WTC11 (cell line): ENCODE measurements at regions not wholly inside any gene's neighbourhood (a gene's known extent, or its start where the extent isn't known, plus 50 kb on each side); places are given as distances from the start of the nearest gene placed in this dataset.

Source experiments
- ATAC-seq: fragments of 200-7000 bp; cut with Tn5 transposase; 2 replicates; pipeline ENCODE4 v1.10.0; 2021; ENCODE audit warnings: mild to moderate bottlenecking, moderate library complexity
- CTCF ChIA-PET: fragments of 300-600 bp; sonication (Branson Sonifier 250); formaldehyde crosslinking; loops from one replicate; lab custom pipeline; 2021; ENCODE audit warnings: antibody characterized with exemption; lab: Charles Lee
- POLR2A ChIA-PET: fragments of 350-600 bp; sonication (Branson Sonifier 250); formaldehyde crosslinking; loops from one replicate; lab custom pipeline; 2021; ENCODE audit warnings: antibody characterized with exemption; lab: Charles Lee
- DNase-seq: peaks from one replicate; pipeline ENCODE4 v3.0.0; 2021; ENCODE audit warnings: low spot score
- H3K27ac Mint-ChIP-seq: 2 replicates; pipeline ENCODE4 v1.8.0; 2021; ENCODE audit warnings: mixed read lengths
- H3K27me3 Mint-ChIP-seq: 2 replicates; pipeline ENCODE4 v1.8.0; 2021; ENCODE audit warnings: low read depth, mild to moderate bottlenecking, moderate library complexity, mixed read lengths
- H3K36me3 Mint-ChIP-seq: 2 replicates; pipeline ENCODE4 v1.8.0; 2021; ENCODE audit warnings: mixed read lengths
- H3K4me1 Mint-ChIP-seq: 2 replicates; pipeline ENCODE4 v1.8.0; 2022; ENCODE audit warnings: mixed read lengths
- H3K4me3 Mint-ChIP-seq: 2 replicates; pipeline ENCODE4 v1.8.0; 2021; ENCODE audit warnings: mild to moderate bottlenecking, moderate library complexity, mixed read lengths
- H3K9me3 Mint-ChIP-seq: 2 replicates; pipeline ENCODE4 v1.8.0; 2021; ENCODE audit warnings: mixed read lengths
- ARID4B ChIP-seq: sonication (generic); formaldehyde crosslinking; IDR thresholded peaks from 2 replicates; pipeline ENCODE4 v1.8.0; 2023; ENCODE audit warnings: missing genetic modification reagents, mild to moderate bottlenecking, borderline replicate concordance
- CREB1 ChIP-seq: sonication (generic); formaldehyde crosslinking; IDR thresholded peaks from 2 replicates; pipeline ENCODE4 v1.8.0; 2023; ENCODE audit warnings: mild to moderate bottlenecking, missing genetic modification reagents
- E2F4 ChIP-seq: sonication (generic); formaldehyde crosslinking; IDR thresholded peaks from 2 replicates; pipeline ENCODE4 v1.8.1; 2022; ENCODE audit warnings: low read depth, mild to moderate bottlenecking, moderate library complexity, missing genetic modification reagents, borderline replicate concordance
- E2F5 ChIP-seq: sonication (generic); formaldehyde crosslinking; IDR thresholded peaks from 2 replicates; pipeline ENCODE4 v1.8.1; 2022; ENCODE audit warnings: mild to moderate bottlenecking, moderate library complexity, missing genetic modification reagents
- ERG ChIP-seq: fragments of 250-450 bp; sonication (Bioruptor Pico); IDR thresholded peaks from 2 replicates; pipeline ENCODE4 v1.8.0; 2021; ENCODE audit warnings: mild to moderate bottlenecking
- FOXP1 ChIP-seq: sonication (generic); formaldehyde crosslinking; IDR thresholded peaks from 2 replicates; pipeline ENCODE4 v1.8.0; 2022; ENCODE audit warnings: missing genetic modification reagents, mild to moderate bottlenecking, moderate library complexity, borderline replicate concordance
- KAT7 ChIP-seq: sonication (generic); formaldehyde crosslinking; IDR thresholded peaks from 2 replicates; pipeline ENCODE4 v1.8.1; 2023; ENCODE audit warnings: missing genetic modification reagents, mild to moderate bottlenecking, borderline replicate concordance
- MAX ChIP-seq: sonication (generic); formaldehyde crosslinking; IDR thresholded peaks from 2 replicates; pipeline ENCODE4 v1.8.0; 2022; ENCODE audit warnings: mild to moderate bottlenecking, missing genetic modification reagents
- PREB ChIP-seq: sonication (generic); formaldehyde crosslinking; IDR thresholded peaks from 2 replicates; pipeline ENCODE4 v1.8.1; 2022; ENCODE audit warnings: mild to moderate bottlenecking, missing genetic modification reagents, moderate library complexity, borderline replicate concordance
- RELA ChIP-seq: sonication (generic); formaldehyde crosslinking; IDR thresholded peaks from 2 replicates; pipeline ENCODE4 v1.8.1; 2022; ENCODE audit warnings: missing genetic modification reagents, mild to moderate bottlenecking, borderline replicate concordance
- USF2 ChIP-seq: sonication (generic); formaldehyde crosslinking; IDR thresholded peaks from 2 replicates; pipeline ENCODE4 v1.8.1; 2023; ENCODE audit warnings: mild to moderate bottlenecking, missing genetic modification reagents, moderate library complexity
- ZMAT4 ChIP-seq: fragments of 250-450 bp; sonication (Bioruptor Pico); IDR thresholded peaks from 2 replicates; pipeline ENCODE4 v1.9.0; 2021; ENCODE audit warnings: mild to moderate bottlenecking
- ZNF219 ChIP-seq: sonication (generic); formaldehyde crosslinking; IDR thresholded peaks from 2 replicates; pipeline ENCODE4 v1.8.0; 2023; ENCODE audit warnings: missing genetic modification reagents, mild to moderate bottlenecking, borderline replicate concordance
- ZNF281 ChIP-seq: sonication (generic); formaldehyde crosslinking; IDR thresholded peaks from 2 replicates; pipeline ENCODE4 v1.8.0; 2023; ENCODE audit warnings: mild to moderate bottlenecking, missing genetic modification reagents
- ZNF396 ChIP-seq: fragments of 250-450 bp; sonication (Bioruptor Pico); IDR thresholded peaks from 2 replicates; pipeline ENCODE4 v1.8.0; 2021; ENCODE audit warnings: mild to moderate bottlenecking, moderate library complexity, borderline replicate concordance
- ZNF532 ChIP-seq: fragments of 250-450 bp; sonication (Bioruptor Pico); IDR thresholded peaks from 2 replicates; pipeline ENCODE4 v1.9.0; 2021; ENCODE audit warnings: mild to moderate bottlenecking, borderline replicate concordance

GRCh38 chr13:70297189-70297616, 189.0 kb upstream of the KLHL1 start:
- Mint-ChIP-seq H3K36me3 (peaks cover 21% of the 10 kb centered on the region), H3K4me1 (peaks cover 8% of the 10 kb centered on the region), H3K9me3 (peaks cover 28% of the 10 kb centered on the region), H3K27ac (no peak overlapping the region), H3K27me3 (no peaks in the 10 kb centered on the region; the same call in 1 of the 2 replicates), H3K4me3 (no peak overlapping the region)
- CTCF ChIA-PET, result no interaction called here
- POLR2A ChIA-PET, result no interaction called here
- ATAC-seq (no peak), DNase-seq (no peak)
- TF ChIP-seq ERG (CRISPR knock-in tag), result no peak
- no peak for TF ChIP-seq E2F4
- TF ChIP-seq ZNF281 (CRISPR knock-in tag), result no peak
- no peak for TF ChIP-seq USF2 (CRISPR knock-in tag)
- TF ChIP-seq CREB1, result no peak
- no peak for TF ChIP-seq ZMAT4 (CRISPR knock-in tag)
- TF ChIP-seq RELA (CRISPR knock-in tag), result no peak
- TF ChIP-seq ZNF396, result no peak
- TF ChIP-seq ZNF532 (CRISPR knock-in tag), result no peak
- TF ChIP-seq E2F5 (CRISPR knock-in tag), result no peak
- TF ChIP-seq FOXP1 (CRISPR knock-in tag), result no peak
- no peak for TF ChIP-seq PREB (CRISPR knock-in tag)
- no peak for TF ChIP-seq ARID4B (CRISPR knock-in tag)
- no peak for TF ChIP-seq KAT7
- TF ChIP-seq ZNF219 (CRISPR knock-in tag), result no peak
- no peak for TF ChIP-seq MAX
